ENCODE measurements at regions not wholly inside any gene's neighbourhood (a gene's known extent, or its start where the extent isn't known, plus 50 kb on each side); places are given as distances from the start of the nearest gene placed in this dataset.
"Not testable (repeated sequence)": the region's sequence is repeated elsewhere in the genome, so short reads cannot be mapped to it uniquely, and the experiment has no call there.

DNA sequence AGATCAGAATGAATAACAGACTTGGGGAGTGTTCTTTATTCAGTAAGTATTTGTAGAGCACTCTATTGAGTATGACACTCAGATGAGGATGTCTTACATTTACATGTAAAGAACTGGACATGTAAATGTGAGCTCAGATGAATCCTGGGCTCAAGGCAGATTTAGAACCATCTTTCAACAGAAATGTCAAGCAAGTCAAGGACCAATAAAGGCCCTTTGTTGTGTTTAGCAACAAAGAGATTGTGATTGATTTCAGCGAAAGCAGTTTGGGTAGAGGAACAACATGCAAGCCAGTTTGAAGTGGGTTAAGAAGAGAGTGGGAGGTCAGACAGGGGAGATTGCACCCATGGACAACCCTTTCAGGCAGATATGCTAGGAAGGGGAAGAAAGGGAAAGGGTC lies 194.2 kb upstream of the DNAJC19 start:
- Histone ChIP-seq H3K27ac (no peak overlapping the region), H3K4me3 (IDR thresholded peaks at IDR 0.05; ENCODE audit: insufficient read depth, low read depth, low read length) (no peak overlapping the region), H3K36me3 (ENCODE audit: insufficient read depth) (no peaks in the 10 kb centered on the region), H3K4me1 (ENCODE audit: low read depth, poor library complexity, severe bottlenecking) (no peaks in the 10 kb centered on the region), H3K9ac (no peak overlapping the region), H3K27me3 (ENCODE audit: insufficient read depth, low read depth) (no peaks in the 10 kb centered on the region), H2AFZ (ENCODE audit: low read depth) (no peak overlapping the region), H3K79me2 (ENCODE audit: insufficient read depth, low read depth) (no peaks in the 10 kb centered on the region), H4K20me1 (ENCODE audit: insufficient read depth) (no peaks in the 10 kb centered on the region), H3K4me2 (no peak overlapping the region)
- TF ChIP-seq, protein P1, sequence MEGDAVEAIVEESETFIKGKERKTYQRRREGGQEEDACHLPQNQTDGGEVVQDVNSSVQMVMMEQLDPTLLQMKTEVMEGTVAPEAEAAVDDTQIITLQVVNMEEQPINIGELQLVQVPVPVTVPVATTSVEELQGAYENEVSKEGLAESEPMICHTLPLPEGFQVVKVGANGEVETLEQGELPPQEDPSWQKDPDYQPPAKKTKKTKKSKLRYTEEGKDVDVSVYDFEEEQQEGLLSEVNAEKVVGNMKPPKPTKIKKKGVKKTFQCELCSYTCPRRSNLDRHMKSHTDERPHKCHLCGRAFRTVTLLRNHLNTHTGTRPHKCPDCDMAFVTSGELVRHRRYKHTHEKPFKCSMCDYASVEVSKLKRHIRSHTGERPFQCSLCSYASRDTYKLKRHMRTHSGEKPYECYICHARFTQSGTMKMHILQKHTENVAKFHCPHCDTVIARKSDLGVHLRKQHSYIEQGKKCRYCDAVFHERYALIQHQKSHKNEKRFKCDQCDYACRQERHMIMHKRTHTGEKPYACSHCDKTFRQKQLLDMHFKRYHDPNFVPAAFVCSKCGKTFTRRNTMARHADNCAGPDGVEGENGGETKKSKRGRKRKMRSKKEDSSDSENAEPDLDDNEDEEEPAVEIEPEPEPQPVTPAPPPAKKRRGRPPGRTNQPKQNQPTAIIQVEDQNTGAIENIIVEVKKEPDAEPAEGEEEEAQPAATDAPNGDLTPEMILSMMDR (conservative IDR thresholded peaks at IDR 0.05; ENCODE audit: low read depth, low read length): no peak

DNA sequence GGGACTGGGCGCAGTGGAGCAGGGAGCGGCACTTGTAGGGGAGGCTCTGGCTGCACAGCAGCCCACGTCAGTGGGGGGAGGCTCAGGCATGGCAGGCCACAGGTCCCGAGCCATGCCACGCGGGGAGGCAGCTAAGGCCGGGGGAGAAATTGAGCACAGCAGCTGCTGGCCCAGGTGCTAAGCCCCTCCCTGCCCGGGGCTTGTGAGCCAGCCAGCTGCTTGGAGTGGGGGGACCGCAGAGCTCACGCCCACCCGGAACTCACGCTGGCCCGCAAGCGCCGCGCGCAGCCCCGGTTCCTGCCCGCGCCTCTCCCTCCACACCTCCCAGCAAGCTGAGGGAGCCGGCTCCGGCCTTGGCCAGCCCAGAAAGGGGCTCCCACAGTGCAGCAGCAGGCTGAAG lies 193.5 kb upstream of the DNAJC19 start:
- not testable (repeated sequence) for H3K4me1 ChIP-seq (ENCODE audit: low read depth, poor library complexity, severe bottlenecking); H3K9ac ChIP-seq; H3K4me2 ChIP-seq; H3K27ac ChIP-seq; H3K36me3 ChIP-seq (ENCODE audit: insufficient read depth); H3K79me2 ChIP-seq (ENCODE audit: insufficient read depth, low read depth); H4K20me1 ChIP-seq (ENCODE audit: insufficient read depth); H3K4me3 ChIP-seq (IDR thresholded peaks at IDR 0.05; ENCODE audit: insufficient read depth, low read depth, low read length); H2AFZ ChIP-seq (ENCODE audit: low read depth); H3K27me3 ChIP-seq (ENCODE audit: insufficient read depth, low read depth)

DNA sequence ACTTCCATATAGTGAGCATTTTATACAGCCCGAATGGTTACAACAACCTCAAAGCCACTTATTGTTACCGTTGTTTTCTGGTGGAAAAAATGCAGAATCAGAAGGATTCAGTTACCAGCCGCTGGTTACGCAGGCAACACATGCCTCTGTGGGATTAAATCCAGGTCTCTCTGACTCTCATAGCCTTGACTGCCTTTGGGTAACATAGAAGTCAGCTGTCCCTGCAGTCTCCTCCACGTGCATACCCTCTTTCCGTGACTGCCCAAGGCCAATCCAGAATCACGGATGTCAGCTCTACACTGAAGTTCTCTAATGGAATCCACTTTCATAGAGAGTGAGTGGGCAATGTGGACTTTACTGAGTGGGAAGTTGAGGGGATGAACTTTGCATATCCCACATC lies 189.5 kb upstream of the DNAJC19 start:
- Histone ChIP-seq H3K9ac (no peak overlapping the region), H3K4me1 (ENCODE audit: low read depth, poor library complexity, severe bottlenecking) (no peaks in the 10 kb centered on the region), H3K27me3 (ENCODE audit: insufficient read depth, low read depth) (no peaks in the 10 kb centered on the region), H3K27ac (no peak overlapping the region), H4K20me1 (ENCODE audit: insufficient read depth) (no peaks in the 10 kb centered on the region), H3K4me3 (IDR thresholded peaks at IDR 0.05; ENCODE audit: insufficient read depth, low read depth, low read length) (no peak overlapping the region), H3K4me2 (no peak overlapping the region), H2AFZ (ENCODE audit: low read depth) (no peak overlapping the region), H3K36me3 (ENCODE audit: insufficient read depth) (no peaks in the 10 kb centered on the region), H3K79me2 (ENCODE audit: insufficient read depth, low read depth) (no peaks in the 10 kb centered on the region)
- TF ChIP-seq, protein P1 (conservative IDR thresholded peaks at IDR 0.05; ENCODE audit: low read depth, low read length): no peak

DNA sequence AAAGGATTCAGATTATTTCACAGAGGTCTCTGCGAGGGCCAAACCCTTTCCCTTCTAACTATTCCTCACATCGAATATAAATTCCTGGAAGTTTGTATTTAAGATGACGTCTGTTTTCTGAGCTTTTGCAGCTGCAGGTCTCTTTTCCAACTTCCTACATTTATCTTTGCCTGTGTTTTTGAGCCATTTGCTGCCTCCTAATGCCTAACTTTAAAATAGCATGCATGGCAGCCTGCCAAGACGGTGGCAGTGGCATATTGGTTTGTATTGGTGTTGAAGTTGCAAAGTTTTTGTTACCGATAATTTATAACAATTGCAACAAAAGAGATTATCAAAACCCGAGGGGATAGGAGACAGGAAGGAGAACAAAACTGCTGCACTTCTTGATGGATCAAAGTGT lies 187.1 kb upstream of the DNAJC19 start:
- TF ChIP-seq, protein P1 (conservative IDR thresholded peaks at IDR 0.05; ENCODE audit: low read depth, low read length): peak; percentile 56
- H3K27me3 ChIP-seq (ENCODE audit: insufficient read depth, low read depth): no peaks in the 10 kb centered on the region
- no peak overlapping the region for H2AFZ ChIP-seq (ENCODE audit: low read depth)
- H3K79me2 ChIP-seq (ENCODE audit: insufficient read depth, low read depth): no peaks in the 10 kb centered on the region
- H4K20me1 ChIP-seq (ENCODE audit: insufficient read depth): no peaks in the 10 kb centered on the region
- no peak overlapping the region for H3K4me3 ChIP-seq (IDR thresholded peaks at IDR 0.05; ENCODE audit: insufficient read depth, low read depth, low read length)
- no peaks in the 10 kb centered on the region for H3K36me3 ChIP-seq (ENCODE audit: insufficient read depth)
- no peak overlapping the region for H3K27ac ChIP-seq
- no peaks in the 10 kb centered on the region for H3K4me1 ChIP-seq (ENCODE audit: low read depth, poor library complexity, severe bottlenecking)
- H3K4me2 ChIP-seq: no peak overlapping the region
- no peak overlapping the region for H3K9ac ChIP-seq

DNA sequence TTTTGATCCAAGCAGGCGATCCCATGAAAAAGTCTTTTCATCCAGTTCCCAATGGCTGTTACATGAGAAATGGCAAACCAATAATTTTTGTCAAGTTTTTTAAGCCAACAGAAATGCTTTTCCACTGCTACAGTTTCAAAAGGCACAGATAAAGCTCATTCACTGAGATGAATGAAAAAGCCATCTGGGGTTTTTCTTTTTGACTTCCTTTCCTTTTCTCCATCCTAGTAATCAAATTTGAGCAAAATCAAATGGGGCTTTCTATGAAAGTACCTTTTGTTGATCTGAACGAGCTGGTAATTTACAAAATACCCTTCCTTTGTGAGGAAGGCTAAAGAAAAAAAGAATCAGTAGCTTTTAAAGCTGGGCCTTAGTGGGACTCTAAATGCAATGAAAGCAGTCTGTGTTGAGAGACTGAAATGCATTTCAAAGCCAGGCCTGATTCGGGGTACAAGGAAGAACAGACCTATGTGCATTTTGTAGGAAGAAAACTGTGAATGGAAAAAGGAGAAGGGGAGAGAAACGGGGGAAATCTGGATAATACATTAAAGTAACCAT lies 185.2 kb upstream of the DNAJC19 start:
- H3K27ac ChIP-seq: no peak overlapping the region
- no peak overlapping the region for H3K4me2 ChIP-seq
- H3K27me3 ChIP-seq (ENCODE audit: insufficient read depth, low read depth): no peaks in the 10 kb centered on the region
- no peaks in the 10 kb centered on the region for H3K79me2 ChIP-seq (ENCODE audit: insufficient read depth, low read depth)
- no peaks in the 10 kb centered on the region for H3K36me3 ChIP-seq (ENCODE audit: insufficient read depth)
- TF ChIP-seq, protein P1 (conservative IDR thresholded peaks at IDR 0.05; ENCODE audit: low read depth, low read length): no peak
- H3K9ac ChIP-seq: no peak overlapping the region
- H4K20me1 ChIP-seq (ENCODE audit: insufficient read depth): no peaks in the 10 kb centered on the region
- H3K4me3 ChIP-seq (IDR thresholded peaks at IDR 0.05; ENCODE audit: insufficient read depth, low read depth, low read length): no peak overlapping the region
- H2AFZ ChIP-seq (ENCODE audit: low read depth): no peak overlapping the region
- no peaks in the 10 kb centered on the region for H3K4me1 ChIP-seq (ENCODE audit: low read depth, poor library complexity, severe bottlenecking)
